ENCODE measurements at regions not wholly inside any gene's neighbourhood (a gene's known extent, or its start where the extent isn't known, plus 50 kb on each side); places are given as distances from the start of the nearest gene placed in this dataset.

- TF ChIP-seq CTCF (IDR thresholded peaks at IDR 0.05) (no peak), POLR2A (IDR thresholded peaks at IDR 0.05; ENCODE audit: low read depth) (no peak), EP300 (IDR thresholded peaks at IDR 0.05) (no peak)
Observed at GRCh38 chr16:31780342-31780741, 93.3 kb upstream of the ZNF267 start.

Measured in esophagus muscularis mucosa (tissue), 4 donors.